SK-N-SH treated with all-trans-retinoic acid at 6 μM for 48 hours (cell line): ENCODE measurements at regions not wholly inside any gene's neighbourhood (a gene's known extent, or its start where the extent isn't known, plus 50 kb on each side); places are given as distances from the start of the nearest gene placed in this dataset.

Experiments
- ATAC-seq: fragments of 200-7000 bp; cut with Tn5 transposase; 3 replicates; pipeline ENCODE4 v1.9.1; 2020; ENCODE audit warnings: mild to moderate bottlenecking, moderate library complexity
- TCF4 ChIP-seq: fragments of 250-450 bp; sonication (Bioruptor Pico); IDR thresholded peaks from 2 replicates; pipeline ENCODE4 v1.8.0; 2021; ENCODE audit warnings: mild to moderate bottlenecking, moderate library complexity, borderline replicate concordance
- TOX ChIP-seq: fragments of 250-450 bp; sonication (Bioruptor Pico); IDR thresholded peaks from 2 replicates; pipeline ENCODE4 v1.8.0; 2021; ENCODE audit warnings: mild to moderate bottlenecking, moderate library complexity, borderline replicate concordance
- ZFP30 ChIP-seq: fragments of 450-650 bp; formaldehyde crosslinking; IDR thresholded peaks from 2 replicates; pipeline ENCODE4 v1.5.0; 2022; ENCODE audit warnings: mild to moderate bottlenecking, moderate library complexity
- ZNF565 ChIP-seq: fragments of 450-650 bp; formaldehyde crosslinking; conservative IDR thresholded peaks from 2 replicates; pipeline ENCODE4 v1.5.0; 2020; ENCODE audit warnings: low read depth, mild to moderate bottlenecking, moderate library complexity
- ZNF70 ChIP-seq: fragments of 450-650 bp; formaldehyde crosslinking; IDR thresholded peaks from 2 replicates; pipeline ENCODE4 v1.5.0; 2020; ENCODE audit warnings: mild to moderate bottlenecking, moderate library complexity
- TF ChIP-seq, protein P1 (sequence below): fragments of 250-450 bp; sonication (Bioruptor Pico); IDR thresholded peaks from 2 replicates; pipeline ENCODE4 v1.8.0; 2021; ENCODE audit warnings: low read depth, mild to moderate bottlenecking, moderate library complexity, borderline replicate concordance
- TF ChIP-seq, protein P2 (sequence below): fragments of 250-450 bp; sonication (Bioruptor Pico); IDR thresholded peaks from 2 replicates; pipeline ENCODE4 v1.8.0; 2020; ENCODE audit warnings: mild to moderate bottlenecking, moderate library complexity, borderline replicate concordance
- TF ChIP-seq, protein P3 (sequence below): fragments of 250-450 bp; sonication (Bioruptor Pico); IDR thresholded peaks from 2 replicates; pipeline ENCODE4 v1.5.1; 2021; ENCODE audit warnings: mild to moderate bottlenecking, moderate library complexity
- TF ChIP-seq, protein P4 (sequence below): fragments of 250-450 bp; sonication (Bioruptor Pico); IDR thresholded peaks from 2 replicates; pipeline ENCODE4 v1.5.0; 2020; ENCODE audit warnings: mild to moderate bottlenecking, moderate library complexity

DNA sequence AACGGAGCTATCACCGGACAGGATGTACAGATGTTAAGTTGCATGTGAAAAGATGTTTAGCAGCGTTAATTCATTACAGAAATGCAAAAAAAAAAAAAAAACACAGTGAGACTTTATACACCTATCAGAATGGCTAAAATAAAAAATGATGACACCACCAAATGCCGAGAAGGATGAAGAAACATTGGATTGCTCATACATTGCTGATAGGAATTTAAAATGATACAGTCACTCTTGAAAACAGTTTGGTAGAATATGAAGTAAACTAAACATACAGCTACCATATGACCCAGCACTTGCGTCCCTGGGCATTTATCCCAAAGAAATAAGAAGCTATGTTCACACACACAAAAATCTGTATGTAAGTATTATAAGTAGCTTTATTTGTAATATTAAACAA lies 574.1 kb downstream of the SLC16A7 start:
- ATAC-seq = no peak
- no peak for TF ChIP-seq TCF4
- TF ChIP-seq, protein P1, sequence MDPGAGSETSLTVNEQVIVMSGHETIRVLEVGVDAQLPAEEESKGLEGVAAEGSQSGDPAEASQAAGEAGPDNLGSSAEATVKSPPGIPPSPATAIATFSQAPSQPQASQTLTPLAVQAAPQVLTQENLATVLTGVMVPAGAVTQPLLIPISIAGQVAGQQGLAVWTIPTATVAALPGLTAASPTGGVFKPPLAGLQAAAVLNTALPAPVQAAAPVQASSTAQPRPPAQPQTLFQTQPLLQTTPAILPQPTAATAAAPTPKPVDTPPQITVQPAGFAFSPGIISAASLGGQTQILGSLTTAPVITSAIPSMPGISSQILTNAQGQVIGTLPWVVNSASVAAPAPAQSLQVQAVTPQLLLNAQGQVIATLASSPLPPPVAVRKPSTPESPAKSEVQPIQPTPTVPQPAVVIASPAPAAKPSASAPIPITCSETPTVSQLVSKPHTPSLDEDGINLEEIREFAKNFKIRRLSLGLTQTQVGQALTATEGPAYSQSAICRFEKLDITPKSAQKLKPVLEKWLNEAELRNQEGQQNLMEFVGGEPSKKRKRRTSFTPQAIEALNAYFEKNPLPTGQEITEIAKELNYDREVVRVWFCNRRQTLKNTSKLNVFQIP = no peak
- TF ChIP-seq, protein P2, sequence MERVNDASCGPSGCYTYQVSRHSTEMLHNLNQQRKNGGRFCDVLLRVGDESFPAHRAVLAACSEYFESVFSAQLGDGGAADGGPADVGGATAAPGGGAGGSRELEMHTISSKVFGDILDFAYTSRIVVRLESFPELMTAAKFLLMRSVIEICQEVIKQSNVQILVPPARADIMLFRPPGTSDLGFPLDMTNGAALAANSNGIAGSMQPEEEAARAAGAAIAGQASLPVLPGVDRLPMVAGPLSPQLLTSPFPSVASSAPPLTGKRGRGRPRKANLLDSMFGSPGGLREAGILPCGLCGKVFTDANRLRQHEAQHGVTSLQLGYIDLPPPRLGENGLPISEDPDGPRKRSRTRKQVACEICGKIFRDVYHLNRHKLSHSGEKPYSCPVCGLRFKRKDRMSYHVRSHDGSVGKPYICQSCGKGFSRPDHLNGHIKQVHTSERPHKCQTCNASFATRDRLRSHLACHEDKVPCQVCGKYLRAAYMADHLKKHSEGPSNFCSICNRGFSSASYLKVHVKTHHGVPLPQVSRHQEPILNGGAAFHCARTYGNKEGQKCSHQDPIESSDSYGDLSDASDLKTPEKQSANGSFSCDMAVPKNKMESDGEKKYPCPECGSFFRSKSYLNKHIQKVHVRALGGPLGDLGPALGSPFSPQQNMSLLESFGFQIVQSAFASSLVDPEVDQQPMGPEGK = no peak
- TF ChIP-seq, protein P3, sequence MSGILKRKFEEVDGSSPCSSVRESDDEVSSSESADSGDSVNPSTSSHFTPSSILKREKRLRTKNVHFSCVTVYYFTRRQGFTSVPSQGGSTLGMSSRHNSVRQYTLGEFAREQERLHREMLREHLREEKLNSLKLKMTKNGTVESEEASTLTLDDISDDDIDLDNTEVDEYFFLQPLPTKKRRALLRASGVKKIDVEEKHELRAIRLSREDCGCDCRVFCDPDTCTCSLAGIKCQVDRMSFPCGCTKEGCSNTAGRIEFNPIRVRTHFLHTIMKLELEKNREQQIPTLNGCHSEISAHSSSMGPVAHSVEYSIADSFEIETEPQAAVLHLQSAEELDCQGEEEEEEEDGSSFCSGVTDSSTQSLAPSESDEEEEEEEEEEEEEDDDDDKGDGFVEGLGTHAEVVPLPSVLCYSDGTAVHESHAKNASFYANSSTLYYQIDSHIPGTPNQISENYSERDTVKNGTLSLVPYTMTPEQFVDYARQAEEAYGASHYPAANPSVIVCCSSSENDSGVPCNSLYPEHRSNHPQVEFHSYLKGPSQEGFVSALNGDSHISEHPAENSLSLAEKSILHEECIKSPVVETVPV (CRISPR knock-in tag) = no peak
- TF ChIP-seq ZFP30 (CRISPR knock-in tag) = no peak
- no peak for TF ChIP-seq ZNF70 (CRISPR knock-in tag)
- TF ChIP-seq, protein P4, sequence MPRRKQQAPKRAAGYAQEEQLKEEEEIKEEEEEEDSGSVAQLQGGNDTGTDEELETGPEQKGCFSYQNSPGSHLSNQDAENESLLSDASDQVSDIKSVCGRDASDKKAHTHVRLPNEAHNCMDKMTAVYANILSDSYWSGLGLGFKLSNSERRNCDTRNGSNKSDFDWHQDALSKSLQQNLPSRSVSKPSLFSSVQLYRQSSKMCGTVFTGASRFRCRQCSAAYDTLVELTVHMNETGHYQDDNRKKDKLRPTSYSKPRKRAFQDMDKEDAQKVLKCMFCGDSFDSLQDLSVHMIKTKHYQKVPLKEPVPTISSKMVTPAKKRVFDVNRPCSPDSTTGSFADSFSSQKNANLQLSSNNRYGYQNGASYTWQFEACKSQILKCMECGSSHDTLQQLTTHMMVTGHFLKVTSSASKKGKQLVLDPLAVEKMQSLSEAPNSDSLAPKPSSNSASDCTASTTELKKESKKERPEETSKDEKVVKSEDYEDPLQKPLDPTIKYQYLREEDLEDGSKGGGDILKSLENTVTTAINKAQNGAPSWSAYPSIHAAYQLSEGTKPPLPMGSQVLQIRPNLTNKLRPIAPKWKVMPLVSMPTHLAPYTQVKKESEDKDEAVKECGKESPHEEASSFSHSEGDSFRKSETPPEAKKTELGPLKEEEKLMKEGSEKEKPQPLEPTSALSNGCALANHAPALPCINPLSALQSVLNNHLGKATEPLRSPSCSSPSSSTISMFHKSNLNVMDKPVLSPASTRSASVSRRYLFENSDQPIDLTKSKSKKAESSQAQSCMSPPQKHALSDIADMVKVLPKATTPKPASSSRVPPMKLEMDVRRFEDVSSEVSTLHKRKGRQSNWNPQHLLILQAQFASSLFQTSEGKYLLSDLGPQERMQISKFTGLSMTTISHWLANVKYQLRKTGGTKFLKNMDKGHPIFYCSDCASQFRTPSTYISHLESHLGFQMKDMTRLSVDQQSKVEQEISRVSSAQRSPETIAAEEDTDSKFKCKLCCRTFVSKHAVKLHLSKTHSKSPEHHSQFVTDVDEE = no peak
- no peak for TF ChIP-seq TOX (CRISPR knock-in tag)
- TF ChIP-seq ZNF565 = no peak

DNA sequence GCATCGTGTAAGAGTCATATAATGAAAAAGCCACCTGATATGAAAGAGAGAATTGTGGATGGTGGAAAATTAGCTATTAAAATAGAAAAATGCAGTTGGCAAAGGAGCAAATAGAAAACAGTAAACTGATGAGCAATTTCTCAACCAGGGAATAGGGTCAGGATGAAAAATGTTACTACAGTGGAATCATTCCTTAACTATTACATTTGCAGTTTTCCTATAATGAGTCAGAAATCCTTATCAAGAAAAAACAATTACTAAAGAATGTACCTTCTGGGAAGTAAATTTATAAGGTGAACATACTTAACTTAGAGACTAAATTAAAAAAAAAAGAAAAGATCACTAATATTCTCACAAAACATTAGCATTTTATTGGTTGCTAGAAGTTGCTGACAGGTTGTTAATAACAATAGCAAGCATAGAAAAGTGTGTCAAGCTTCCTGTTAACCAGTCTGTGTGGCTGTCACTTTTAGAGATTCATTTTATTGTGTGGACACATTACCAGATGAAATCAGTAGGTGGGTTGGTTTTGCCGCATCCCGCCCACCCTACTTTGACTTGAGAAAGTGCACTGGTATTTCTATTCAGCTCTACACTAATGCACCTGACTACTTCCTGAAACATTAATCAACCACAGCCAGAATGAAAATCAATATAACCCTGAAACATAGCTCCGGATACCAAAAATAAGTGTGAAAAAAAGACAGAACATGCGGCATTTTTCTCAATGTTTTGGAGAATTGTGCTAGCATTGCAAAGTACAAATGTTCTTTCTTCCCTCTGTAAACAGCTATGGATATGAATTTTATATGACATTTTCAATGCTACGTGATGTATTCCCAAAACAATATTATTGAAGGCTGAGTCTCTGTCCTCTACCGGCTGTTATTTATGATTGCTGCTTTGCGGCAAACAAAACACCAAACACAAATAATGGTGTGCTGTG lies 576.7 kb downstream of the SLC16A7 start:
- TF ChIP-seq, protein P2 = no peak
- TF ChIP-seq, protein P4 = no peak
- TF ChIP-seq, protein P3 (CRISPR knock-in tag) = no peak
- ATAC-seq = no peak
